Keratinocyte (primary cell): ENCODE measurements at regions not wholly inside any gene's neighbourhood (a gene's known extent, or its start where the extent isn't known, plus 50 kb on each side); places are given as distances from the start of the nearest gene placed in this dataset.

Experiments
- DNase-seq: peaks from one replicate; pipeline ENCODE4 v3.0.0-alpha.2; 2011; ENCODE audit warnings: low read depth, missing footprints, low spot score
- FAIRE-seq: peaks from 2 replicates; lab custom pipeline; 2011; peaks lifted over from hg19 to GRCh38; lab: Jason Lieb, UNC
- H2AFZ ChIP-seq: 2 replicates; pipeline ENCODE4 v1.6.0; 2012; ENCODE audit warnings: low read length, control low read depth, inconsistent platforms; ENCODE audit not compliant: control insufficient read depth
- H3K27ac ChIP-seq: 2 replicates; pipeline ENCODE4 v1.5.1; 2011; ENCODE audit warnings: low read length; ENCODE audit not compliant: control insufficient read depth, insufficient read depth
- H3K27me3 ChIP-seq: 3 replicates; pipeline ENCODE4 v1.6.0; 2011; ENCODE audit warnings: low read length; ENCODE audit not compliant: control insufficient read depth, insufficient read depth; ENCODE audit errors: extremely low read depth
- H3K36me3 ChIP-seq, 2 experiments: 2 replicates in 1 of 2; 3 replicates in 1 of 2; pipeline ENCODE4 v1.5.1; 2011; ENCODE audit warnings: low read length in 2 of 2, mild to moderate bottlenecking in 1 of 2; ENCODE audit not compliant: control insufficient read depth in 2 of 2, insufficient read depth in 2 of 2; ENCODE audit errors: extremely low read depth in 1 of 2
- H3K4me1 ChIP-seq: 3 replicates; pipeline ENCODE4 v1.5.1; 2011; ENCODE audit warnings: low read length; ENCODE audit not compliant: control insufficient read depth, insufficient read depth; ENCODE audit errors: extremely low read depth
- H3K4me2 ChIP-seq: 3 replicates; pipeline ENCODE4 v1.6.0; 2011; ENCODE audit warnings: low read depth, low read length; ENCODE audit not compliant: control insufficient read depth, insufficient read depth; ENCODE audit errors: extremely low read depth
- H3K4me3 ChIP-seq, 3 experiments: fragments of 200-600 bp in 1 of 3; sonication (generic) in 1 of 3; 2 replicates in 2 of 3; 3 replicates in 1 of 3; pipeline ENCODE4 v1.5.1; 2011 to 2016; ENCODE audit warnings: low read length in 3 of 3, mild to moderate bottlenecking in 3 of 3, control low read depth in 2 of 3, inconsistent platforms in 1 of 3, low read depth in 1 of 3, mixed read lengths in 1 of 3, mixed run types in 1 of 3, moderate library complexity in 1 of 3; ENCODE audit not compliant: control insufficient read depth in 2 of 3, insufficient read depth in 2 of 3; ENCODE audit errors: extremely low read depth in 1 of 3
- H3K79me2 ChIP-seq: 2 replicates; pipeline ENCODE4 v1.6.0; 2012; ENCODE audit warnings: low read length; ENCODE audit not compliant: control insufficient read depth, insufficient read depth
- H3K9ac ChIP-seq: 3 replicates; pipeline ENCODE4 v1.6.0; 2011; ENCODE audit warnings: low read length; ENCODE audit not compliant: control insufficient read depth, insufficient read depth; ENCODE audit errors: extremely low read depth
- H3K9me1 ChIP-seq: 3 replicates; pipeline ENCODE4 v1.6.0; 2011; ENCODE audit warnings: low read length; ENCODE audit not compliant: control insufficient read depth, insufficient read depth; ENCODE audit errors: extremely low read depth
- H3K9me3 ChIP-seq: 2 replicates; pipeline ENCODE4 v1.5.1; 2012; ENCODE audit warnings: low read depth, low read length; ENCODE audit not compliant: control insufficient read depth
- H4K20me1 ChIP-seq: 3 replicates; pipeline ENCODE4 v1.6.0; 2011; ENCODE audit warnings: low read length; ENCODE audit not compliant: control insufficient read depth, insufficient read depth; ENCODE audit errors: extremely low read depth
- EZH2 ChIP-seq: IDR thresholded peaks from one replicate; pipeline ENCODE4 v1.6.1; 2012; ENCODE audit warnings: inconsistent platforms, mild to moderate bottlenecking, low read length, moderate library complexity
- dilution Hi-C: fragments of 300-500 bp; cut with MboI; formaldehyde crosslinking; loops from one replicate; pipeline ENCODE4 v1.7.0; 2020; ENCODE audit warnings: low sequenced_read_pairs; ENCODE audit not compliant: extremely low pct_ligation_motif_present
- TF ChIP-seq, protein P1 (sequence below), 3 experiments: IDR thresholded peaks in 1 of 3; conservative IDR thresholded peaks in 1 of 3; optimal IDR thresholded peaks in 1 of 3; 2 replicates in 2 of 3; 3 replicates in 1 of 3; pipeline versions ENCODE3 to v1.5.1; 2011; ENCODE audit warnings: low read length in 3 of 3, mild to moderate bottlenecking in 3 of 3, moderate library complexity in 2 of 3, control low read depth in 1 of 3, inconsistent platforms in 1 of 3; ENCODE audit not compliant: insufficient read depth in 2 of 3; ENCODE audit errors: extremely low read depth in 1 of 3

DNA sequence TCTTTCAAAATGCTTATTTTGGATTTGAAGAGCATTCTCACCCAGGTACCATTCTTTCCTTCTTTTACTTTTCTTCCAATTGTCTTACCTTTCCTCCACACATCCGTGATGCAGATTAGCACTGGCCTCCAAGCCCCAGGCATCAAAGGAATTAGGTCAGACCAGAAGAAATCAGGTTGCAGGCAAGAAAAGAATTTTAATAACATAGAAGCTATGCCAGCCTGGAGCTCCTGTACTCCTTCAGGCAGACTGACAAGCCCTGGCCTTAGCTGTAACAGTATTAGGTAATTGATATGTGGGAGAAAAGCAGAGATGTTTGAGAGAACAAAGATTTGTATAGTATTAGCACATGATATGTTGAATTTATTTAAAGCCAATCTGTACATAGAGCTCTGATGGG lies 390.4 kb upstream of the ADGRL2 start:
- DNase-seq (no peak), FAIRE-seq (no peak)
- no peaks in the 10 kb centered on the region for H3K79me2 ChIP-seq
- H3K9me3 ChIP-seq: no peaks in the 10 kb centered on the region
- H3K9ac ChIP-seq: no peak overlapping the region
- no peaks in the 10 kb centered on the region for H3K36me3 ChIP-seq
- dilution Hi-C loops: no loop called here
- no peak overlapping the region for H3K4me2 ChIP-seq
- no peak overlapping the region for H3K27ac ChIP-seq
- H3K9me1 ChIP-seq: no peaks in the 10 kb centered on the region
- no peak overlapping the region for H3K4me3 ChIP-seq
- no peaks in the 10 kb centered on the region for H3K4me1 ChIP-seq
- TF ChIP-seq, protein P1, sequence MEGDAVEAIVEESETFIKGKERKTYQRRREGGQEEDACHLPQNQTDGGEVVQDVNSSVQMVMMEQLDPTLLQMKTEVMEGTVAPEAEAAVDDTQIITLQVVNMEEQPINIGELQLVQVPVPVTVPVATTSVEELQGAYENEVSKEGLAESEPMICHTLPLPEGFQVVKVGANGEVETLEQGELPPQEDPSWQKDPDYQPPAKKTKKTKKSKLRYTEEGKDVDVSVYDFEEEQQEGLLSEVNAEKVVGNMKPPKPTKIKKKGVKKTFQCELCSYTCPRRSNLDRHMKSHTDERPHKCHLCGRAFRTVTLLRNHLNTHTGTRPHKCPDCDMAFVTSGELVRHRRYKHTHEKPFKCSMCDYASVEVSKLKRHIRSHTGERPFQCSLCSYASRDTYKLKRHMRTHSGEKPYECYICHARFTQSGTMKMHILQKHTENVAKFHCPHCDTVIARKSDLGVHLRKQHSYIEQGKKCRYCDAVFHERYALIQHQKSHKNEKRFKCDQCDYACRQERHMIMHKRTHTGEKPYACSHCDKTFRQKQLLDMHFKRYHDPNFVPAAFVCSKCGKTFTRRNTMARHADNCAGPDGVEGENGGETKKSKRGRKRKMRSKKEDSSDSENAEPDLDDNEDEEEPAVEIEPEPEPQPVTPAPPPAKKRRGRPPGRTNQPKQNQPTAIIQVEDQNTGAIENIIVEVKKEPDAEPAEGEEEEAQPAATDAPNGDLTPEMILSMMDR (optimal IDR thresholded peaks at IDR 0.05 in 1 of 3, IDR thresholded peaks at IDR 0.05 in 1 of 3, conservative IDR thresholded peaks at IDR 0.05 in 1 of 3; ENCODE audit: extremely low read depth in 1 of 3, insufficient read depth in 2 of 3, low read length in 3 of 3): no peak
- no peak for TF ChIP-seq EZH2
- no peaks in the 10 kb centered on the region for H3K27me3 ChIP-seq
- no peak overlapping the region for H2AFZ ChIP-seq
- no peaks in the 10 kb centered on the region for H4K20me1 ChIP-seq

GRCh38 chr1:81409780-81410274 lies 390.9 kb upstream of the ADGRL2 start:
- dilution Hi-C loops: no loop called here

More at GRCh38 chr1:81409780-81410274, 390.9 kb upstream of the ADGRL2 start:
- Histone ChIP-seq H3K9me3 (no peaks in the 10 kb centered on the region), H3K36me3 (no peaks in the 10 kb centered on the region), H4K20me1 (no peaks in the 10 kb centered on the region), H3K9me1 (no peaks in the 10 kb centered on the region), H3K27me3 (no peaks in the 10 kb centered on the region), H3K79me2 (no peaks in the 10 kb centered on the region), H3K27ac (no peak overlapping the region), H3K4me1 (no peaks in the 10 kb centered on the region), H2AFZ (no peak overlapping the region), H3K4me2 (no peak overlapping the region), H3K4me3 (no peak overlapping the region), H3K9ac (no peak overlapping the region)
- no peak for FAIRE-seq
- TF ChIP-seq, protein P1 (optimal IDR thresholded peaks at IDR 0.05 in 1 of 3, IDR thresholded peaks at IDR 0.05 in 1 of 3, conservative IDR thresholded peaks at IDR 0.05 in 1 of 3; ENCODE audit: extremely low read depth in 1 of 3, insufficient read depth in 2 of 3, low read length in 3 of 3): no peak
- TF ChIP-seq EZH2: no peak
- no peak for DNase-seq
